Endothelial cell (in vitro differentiated cells): ENCODE measurements at regions not wholly inside any gene's neighbourhood (a gene's known extent, or its start where the extent isn't known, plus 50 kb on each side); places are given as distances from the start of the nearest gene placed in this dataset.
A peak's percentile ranks its signal among the peaks of the same experiment; 100 is the strongest.

Experiments used
- DNase-seq: peaks from one replicate; pipeline ENCODE4 v3.0.0; 2021; ENCODE audit warnings: low spot score
- H3K27ac Mint-ChIP-seq: one replicate; pipeline ENCODE4 v1.8.0; 2021; ENCODE audit warnings: mixed read lengths, inconsistent platforms; ENCODE audit not compliant: unreplicated experiment
- H3K27me3 Mint-ChIP-seq: one replicate; pipeline ENCODE4 v1.8.0; 2021; ENCODE audit warnings: mild to moderate bottlenecking, moderate library complexity, mixed read lengths, inconsistent platforms; ENCODE audit not compliant: unreplicated experiment
- H3K36me3 Mint-ChIP-seq: one replicate; pipeline ENCODE4 v1.8.0; 2021; ENCODE audit warnings: mild to moderate bottlenecking, low read depth, mixed read lengths, inconsistent platforms; ENCODE audit not compliant: unreplicated experiment
- H3K4me1 Mint-ChIP-seq: one replicate; pipeline ENCODE4 v1.8.0; 2021; ENCODE audit warnings: mild to moderate bottlenecking, mixed read lengths, inconsistent platforms; ENCODE audit not compliant: unreplicated experiment
- H3K4me3 Mint-ChIP-seq: one replicate; pipeline ENCODE4 v1.8.0; 2021; ENCODE audit warnings: mild to moderate bottlenecking, mixed read lengths, inconsistent platforms; ENCODE audit not compliant: unreplicated experiment
- H3K9me3 Mint-ChIP-seq: one replicate; pipeline ENCODE4 v1.8.0; 2021; ENCODE audit warnings: mixed read lengths, inconsistent platforms; ENCODE audit not compliant: unreplicated experiment
- CTCF ChIP-seq: fragments of 200-600 bp; sonication (generic); IDR thresholded peaks from one replicate; pipeline ENCODE4 v1.5.0; 2021; ENCODE audit warnings: antibody characterized with exemption; ENCODE audit not compliant: unreplicated experiment

DNA sequence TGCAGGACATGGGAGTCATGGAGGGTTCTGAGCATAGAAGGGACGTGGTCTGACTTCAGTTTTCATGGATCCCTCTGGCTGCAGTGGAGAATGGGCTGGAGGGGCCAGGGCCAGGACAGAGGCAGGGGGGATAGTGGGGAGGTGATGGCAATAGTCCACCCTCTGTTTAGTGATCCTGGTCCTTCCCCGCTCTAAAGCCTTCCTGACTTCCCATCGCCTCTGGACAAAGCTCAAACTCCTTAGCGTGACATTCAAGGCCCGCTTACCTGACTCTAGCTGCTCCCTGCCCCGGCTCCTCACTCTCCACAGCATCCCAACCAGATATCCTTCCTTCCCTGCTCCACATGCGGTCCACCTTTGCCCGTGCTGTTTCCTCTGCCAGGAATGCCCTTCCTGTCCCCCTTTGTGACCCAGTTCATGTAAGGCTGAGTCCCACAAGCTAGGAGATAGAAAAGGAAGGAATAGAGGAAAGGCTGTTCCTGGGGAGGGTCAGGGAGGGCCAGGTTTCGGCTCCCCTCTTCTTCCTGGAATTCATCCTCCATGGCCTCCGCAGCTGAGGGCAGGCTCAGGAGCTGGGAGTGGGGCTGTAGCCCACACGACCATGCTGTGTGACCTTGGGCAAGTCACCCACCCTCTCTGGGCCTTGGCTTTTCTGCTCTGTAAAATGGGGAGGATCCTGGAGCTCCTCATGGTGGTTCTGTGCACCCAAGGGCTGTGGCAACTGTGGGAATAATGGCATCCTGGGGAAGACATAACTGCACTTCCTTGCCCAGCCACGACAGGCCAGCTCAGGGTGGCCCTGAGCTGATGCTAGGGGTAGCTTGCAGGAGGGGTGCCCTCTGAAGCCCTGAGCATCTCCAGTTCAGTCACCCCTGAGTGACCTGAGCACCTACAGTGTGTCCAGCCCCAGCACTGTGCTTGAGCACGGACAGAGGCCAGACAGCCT, 116.1 kb downstream of the CEBPB start:
- H3K4me3 Mint-ChIP-seq = no peak overlapping the region
- H3K27ac Mint-ChIP-seq = peak overlapping the region; percentile 73
- DNase-seq = peak; percentile 33
- H3K36me3 Mint-ChIP-seq = peaks cover 6% of the 10 kb centered on the region
- H3K4me1 Mint-ChIP-seq = peaks cover 54% of the 10 kb centered on the region
- peaks cover 7% of the 10 kb centered on the region for H3K27me3 Mint-ChIP-seq
- no peaks in the 10 kb centered on the region for H3K9me3 Mint-ChIP-seq
- no peak for TF ChIP-seq CTCF

- peak overlapping the region; percentile 64 for H3K27ac Mint-ChIP-seq
- no peaks in the 10 kb centered on the region for H3K9me3 Mint-ChIP-seq
- H3K4me3 Mint-ChIP-seq = no peak overlapping the region
- peaks cover 6% of the 10 kb centered on the region for H3K36me3 Mint-ChIP-seq
- peaks cover 48% of the 10 kb centered on the region for H3K4me1 Mint-ChIP-seq
- DNase-seq = no peak
- no peak for TF ChIP-seq CTCF
- H3K27me3 Mint-ChIP-seq = peaks cover 10% of the 10 kb centered on the region
Measured at GRCh38 chr20:50308166-50308512, 117.5 kb downstream of the CEBPB start.

GRCh38 chr20:50308513-50309279, 118.1 kb downstream of the CEBPB start:
- DNase-seq = peak; percentile 57
- peak overlapping the region; percentile 64 for H3K27ac Mint-ChIP-seq
- peaks cover 43% of the 10 kb centered on the region for H3K4me1 Mint-ChIP-seq
- H3K4me3 Mint-ChIP-seq = no peak overlapping the region
- no peak for TF ChIP-seq CTCF
- H3K9me3 Mint-ChIP-seq = no peaks in the 10 kb centered on the region
- peaks cover 10% of the 10 kb centered on the region for H3K27me3 Mint-ChIP-seq
- H3K36me3 Mint-ChIP-seq = peaks cover 2% of the 10 kb centered on the region

- DNase-seq = no peak
- Mint-ChIP-seq H3K4me1 (peaks cover 37% of the 10 kb centered on the region), H3K27me3 (peaks cover 10% of the 10 kb centered on the region), H3K4me3 (no peak overlapping the region), H3K27ac (peak overlapping the region; percentile 38), H3K36me3 (no peaks in the 10 kb centered on the region), H3K9me3 (no peaks in the 10 kb centered on the region)
- no peak for TF ChIP-seq CTCF
Measured at GRCh38 chr20:50309280-50309763, 118.7 kb downstream of the CEBPB start.
